GM11168 (cell line): ENCODE measurements at regions not wholly inside any gene's neighbourhood (a gene's known extent, or its start where the extent isn't known, plus 50 kb on each side); places are given as distances from the start of the nearest gene placed in this dataset.

ENCODE experiments used
- in situ Hi-C: fragments of 300-500 bp; cut with MboI; formaldehyde crosslinking; loops from one replicate; pipeline ENCODE4 v1.12.0; 2022; ENCODE audit warnings: low sequenced_read_pairs; ENCODE audit not compliant: unreplicated experiment

- in situ Hi-C loops: no loop called here
Observed at GRCh38 chr9:115208501-115208900, 90.5 kb upstream of the TNC start.

DNA sequence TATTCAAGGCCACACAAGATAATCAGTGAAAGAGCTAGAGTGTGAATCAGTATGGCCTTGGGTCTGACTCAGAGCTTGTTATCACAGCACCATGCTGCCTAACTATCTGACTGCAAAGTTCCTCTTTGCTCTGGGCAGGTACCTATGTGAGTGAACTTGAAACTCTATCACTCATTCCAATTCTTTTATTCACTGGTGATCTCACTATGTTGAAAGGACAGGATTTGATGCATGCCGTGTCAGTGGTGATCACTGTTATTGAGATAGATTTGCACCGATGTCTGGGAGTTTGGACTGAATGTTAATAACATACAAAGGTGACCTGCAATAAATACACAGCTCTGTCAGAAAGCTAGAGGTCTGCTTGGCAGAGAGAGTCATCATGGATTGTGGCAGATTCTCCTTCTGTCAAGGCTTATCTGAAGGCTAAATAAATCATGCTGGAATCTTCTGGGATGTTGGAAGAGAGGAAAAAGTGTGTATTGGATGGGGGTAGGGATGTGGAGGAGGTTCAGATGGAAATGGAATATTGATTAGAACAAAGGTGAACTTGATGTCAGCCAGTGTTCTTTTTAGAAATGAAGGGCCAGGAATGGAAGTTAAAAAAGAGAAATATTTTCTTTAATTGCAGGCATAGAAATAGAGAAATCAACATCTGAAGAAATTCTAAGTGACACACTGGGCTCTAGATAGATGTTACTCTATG, 91.8 kb upstream of the TNC start:
- in situ Hi-C loops: no loop called here

DNA sequence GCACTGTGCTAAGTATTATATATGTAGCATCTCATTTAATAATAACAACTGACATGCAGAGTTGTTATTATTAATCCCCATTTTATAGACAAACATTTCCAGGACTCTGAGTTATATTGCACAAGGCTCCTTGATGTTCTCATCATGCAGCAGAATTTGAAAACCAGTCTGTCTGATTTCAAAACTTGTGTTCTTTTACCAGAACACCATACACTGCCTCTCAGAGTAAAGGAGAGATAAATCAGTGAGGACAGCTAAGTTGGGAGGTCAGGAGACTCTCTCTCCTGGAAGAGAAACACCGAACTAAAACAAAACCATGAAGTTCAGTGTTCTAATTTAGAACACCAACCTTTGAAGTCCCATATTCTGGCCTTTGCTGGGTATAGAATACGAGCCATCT, 92.7 kb upstream of the TNC start:
- in situ Hi-C loops: no loop called here

GRCh38 chr9:115211413-115212124, 93.6 kb upstream of the TNC start:
- in situ Hi-C loops: no loop called here

DNA sequence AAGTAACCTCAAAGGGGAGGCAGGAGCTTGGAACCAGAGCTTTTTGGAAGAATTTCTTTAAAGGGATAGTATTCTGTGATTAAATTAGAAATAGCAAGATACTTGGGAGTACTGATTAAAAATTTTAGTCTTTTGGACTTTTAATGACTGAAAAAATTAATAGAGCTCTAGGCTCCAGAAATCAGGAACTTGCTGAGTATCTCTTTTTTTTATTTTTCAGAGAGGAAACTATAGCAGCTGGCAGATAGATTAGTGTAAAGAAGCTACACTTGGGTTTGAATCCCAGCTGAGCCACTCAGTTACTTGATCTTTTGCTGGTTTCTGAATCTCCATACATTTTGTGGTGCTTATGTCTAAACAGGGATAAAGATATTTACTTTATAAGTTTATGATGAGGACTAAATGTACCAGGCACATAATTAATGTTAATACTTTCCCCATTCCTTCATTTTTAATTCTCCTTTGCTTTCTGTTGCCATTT, 94.2 kb upstream of the TNC start:
- in situ Hi-C loops: no loop called here

- in situ Hi-C loops: no loop called here
Observed at GRCh38 chr9:115212832-115213231, 94.9 kb upstream of the TNC start.

DNA sequence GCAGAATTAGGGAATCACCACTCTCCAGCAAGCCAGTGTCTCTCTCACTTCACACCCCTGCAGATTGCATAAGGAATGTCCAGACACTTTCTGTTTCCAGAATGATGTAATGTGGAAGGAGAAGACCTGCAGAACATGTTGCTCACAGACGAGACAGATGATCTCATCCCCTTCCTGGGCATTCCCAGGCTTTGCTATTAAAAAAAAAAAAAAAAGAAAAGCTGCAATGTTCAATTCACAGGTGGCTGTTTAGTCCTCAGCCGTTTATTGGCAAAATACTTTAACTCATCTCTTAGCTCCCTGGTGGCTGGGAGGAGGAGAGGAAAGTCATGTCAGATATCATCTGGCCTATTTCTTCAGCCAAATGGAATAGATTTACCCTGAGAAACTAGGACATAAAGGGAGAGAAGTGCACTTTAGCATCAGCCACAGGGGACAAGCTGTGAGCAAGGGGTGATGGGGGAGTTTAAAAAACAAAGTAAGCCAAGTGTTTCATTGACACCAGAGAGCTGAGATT, 95.9 kb upstream of the TNC start:
- in situ Hi-C loops: no loop called here

GRCh38 chr9:115216873-115217272, 98.9 kb upstream of the TNC start:
- in situ Hi-C loops: no loop called here

DNA sequence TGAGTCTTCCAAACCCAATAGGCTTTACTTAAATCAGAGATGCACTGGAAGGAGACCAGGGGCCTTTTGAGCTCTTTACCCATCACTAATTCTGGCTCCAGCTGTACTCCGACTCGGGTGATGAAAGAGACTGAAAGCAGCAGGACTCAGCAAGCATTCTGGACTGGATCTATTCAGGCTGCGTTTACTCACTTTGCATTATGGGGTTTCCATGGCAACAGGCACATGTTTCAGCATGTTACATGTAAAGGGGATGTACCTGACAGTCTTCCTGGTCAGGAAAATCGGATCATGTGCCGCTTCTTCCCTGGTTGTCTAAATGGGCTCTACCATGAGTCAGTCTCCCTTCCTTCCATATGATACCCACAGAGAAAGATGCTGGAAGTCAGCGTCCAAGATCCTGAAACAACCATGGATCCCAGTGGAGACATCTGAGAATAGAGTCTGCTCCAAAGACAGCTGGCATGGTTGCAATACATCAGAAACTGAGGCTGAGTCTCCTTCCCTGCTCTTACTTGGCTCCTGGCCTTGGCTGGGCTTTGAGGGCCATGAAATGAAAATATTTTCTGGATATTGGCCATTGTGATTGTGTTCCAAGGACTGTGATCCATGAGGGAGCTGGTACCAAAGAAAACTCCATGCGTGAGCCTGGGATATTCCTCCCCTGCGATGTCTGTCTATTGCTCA, 102.5 kb upstream of the TNC start:
- in situ Hi-C loops: no loop called here

DNA sequence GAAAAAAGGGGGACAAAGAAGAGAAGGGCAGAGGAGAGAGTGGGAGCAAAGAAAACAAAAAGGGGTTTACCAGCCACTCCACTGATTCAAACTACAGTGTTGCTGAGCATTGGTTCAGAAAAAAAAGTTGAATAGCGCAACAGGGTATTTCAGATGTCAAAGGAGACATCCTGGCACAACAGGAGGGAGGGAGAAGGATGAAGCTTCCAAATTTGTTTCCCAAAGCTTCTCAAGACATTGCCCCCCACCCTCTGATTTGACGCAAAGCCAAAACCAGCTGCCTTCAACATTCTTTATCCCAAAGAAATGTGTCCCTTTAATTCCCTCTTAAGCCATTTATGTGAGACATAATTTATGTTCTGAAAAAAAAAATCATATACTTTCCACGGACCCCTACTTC, 105.5 kb upstream of the TNC start:
- in situ Hi-C loops: no loop called here

- in situ Hi-C loops: no loop called here
Observed at GRCh38 chr9:115225459-115226116, 107.6 kb upstream of the TNC start.

DNA sequence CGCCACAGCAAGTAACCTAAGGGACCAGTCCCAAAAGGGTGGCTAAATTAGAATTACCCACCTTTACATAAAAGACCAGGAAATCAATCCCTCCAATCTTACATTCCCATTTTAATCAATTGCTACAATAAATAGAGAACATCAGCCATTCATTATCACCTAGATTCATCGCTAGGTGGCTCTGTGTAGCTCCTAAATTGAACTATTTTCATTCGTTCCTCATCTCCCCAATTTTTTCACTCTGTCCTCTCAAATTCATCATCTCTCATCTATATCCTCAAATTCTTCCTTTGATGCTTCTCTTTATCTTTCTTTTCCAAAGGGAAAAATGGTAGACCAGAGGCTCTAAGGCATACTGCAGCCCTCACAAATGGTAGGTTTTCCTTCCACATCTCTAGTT, 108.2 kb upstream of the TNC start:
- in situ Hi-C loops: no loop called here

GRCh38 chr9:115229496-115229895, 111.5 kb upstream of the TNC start:
- in situ Hi-C loops: no loop called here

DNA sequence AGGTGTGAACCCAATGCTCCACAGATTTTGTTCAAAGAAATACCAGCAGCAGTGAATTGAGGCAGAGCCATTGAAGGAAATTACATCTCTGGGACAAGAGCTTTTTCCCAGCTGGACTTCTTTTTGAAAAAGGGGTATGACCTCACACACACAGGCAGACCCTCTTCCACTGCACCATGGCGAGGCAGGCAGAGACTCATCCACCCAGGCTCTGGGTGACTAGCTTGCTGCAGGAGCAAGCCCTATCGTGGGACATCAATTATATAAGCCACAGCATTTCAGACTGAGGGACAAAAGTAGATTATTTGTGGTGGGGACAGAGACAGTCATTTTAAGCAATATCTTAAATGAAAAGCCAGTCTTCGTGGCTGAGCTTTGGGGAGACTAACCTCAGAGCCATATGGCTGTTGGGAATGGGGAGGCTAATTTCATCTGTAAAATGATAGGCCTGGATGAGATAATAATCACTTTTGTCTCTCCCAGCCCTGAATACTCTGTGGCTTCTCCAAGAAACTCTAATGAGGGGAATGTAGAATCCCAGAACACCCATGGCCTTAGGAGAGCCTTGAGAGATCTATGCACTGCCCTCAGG, 113.1 kb upstream of the TNC start:
- in situ Hi-C loops: no loop called here

DNA sequence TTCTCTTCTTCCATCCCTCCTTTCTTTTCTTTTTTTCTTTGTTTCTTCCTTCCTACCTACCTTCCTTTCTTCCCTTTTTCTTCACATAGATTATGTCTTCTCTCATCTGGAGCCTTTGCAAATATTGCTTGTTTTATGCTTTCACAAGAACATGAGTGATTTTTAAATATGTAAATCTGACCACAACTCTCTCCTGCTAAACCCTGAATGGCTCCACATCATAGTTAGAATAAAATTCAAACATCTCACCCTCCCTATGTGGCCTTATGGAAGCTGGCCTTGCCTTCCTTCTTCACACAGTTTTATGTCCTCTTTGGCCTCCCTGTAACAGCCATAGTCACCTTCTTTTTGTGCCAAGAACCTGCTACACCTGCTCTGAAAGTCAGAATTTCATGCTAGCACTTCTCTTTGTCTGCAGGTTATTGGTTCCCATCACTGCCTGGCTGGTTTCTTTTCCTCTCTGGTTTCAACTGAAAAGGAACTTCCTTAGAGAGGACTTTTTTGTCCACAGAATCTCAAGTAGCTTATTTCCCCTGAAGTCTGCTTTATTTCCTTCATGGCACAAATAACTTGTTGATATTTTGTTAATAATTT, 114.3 kb upstream of the TNC start:
- in situ Hi-C loops: no loop called here

DNA sequence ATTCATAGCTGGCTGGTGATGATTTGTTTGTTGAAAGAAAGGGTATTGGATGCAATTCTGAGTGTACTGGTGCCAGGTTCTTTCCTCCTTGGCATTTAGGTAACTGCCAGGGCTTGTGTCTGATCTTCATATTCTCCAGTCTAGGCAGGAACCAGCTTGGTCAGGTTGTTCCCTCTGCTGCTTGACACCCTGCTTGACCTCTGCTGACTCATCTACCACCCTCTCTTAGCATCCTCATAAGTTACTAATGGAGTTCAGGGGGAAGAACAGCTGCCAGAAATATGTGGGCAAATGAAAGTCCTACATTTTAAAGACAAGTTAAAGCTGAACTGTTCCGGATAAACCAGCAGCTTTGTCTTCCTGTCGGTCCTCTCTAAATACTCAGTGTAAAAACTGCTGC, 116.1 kb upstream of the TNC start:
- in situ Hi-C loops: no loop called here

GRCh38 chr9:115235221-115235620, 117.3 kb upstream of the TNC start:
- in situ Hi-C loops: no loop called here

DNA sequence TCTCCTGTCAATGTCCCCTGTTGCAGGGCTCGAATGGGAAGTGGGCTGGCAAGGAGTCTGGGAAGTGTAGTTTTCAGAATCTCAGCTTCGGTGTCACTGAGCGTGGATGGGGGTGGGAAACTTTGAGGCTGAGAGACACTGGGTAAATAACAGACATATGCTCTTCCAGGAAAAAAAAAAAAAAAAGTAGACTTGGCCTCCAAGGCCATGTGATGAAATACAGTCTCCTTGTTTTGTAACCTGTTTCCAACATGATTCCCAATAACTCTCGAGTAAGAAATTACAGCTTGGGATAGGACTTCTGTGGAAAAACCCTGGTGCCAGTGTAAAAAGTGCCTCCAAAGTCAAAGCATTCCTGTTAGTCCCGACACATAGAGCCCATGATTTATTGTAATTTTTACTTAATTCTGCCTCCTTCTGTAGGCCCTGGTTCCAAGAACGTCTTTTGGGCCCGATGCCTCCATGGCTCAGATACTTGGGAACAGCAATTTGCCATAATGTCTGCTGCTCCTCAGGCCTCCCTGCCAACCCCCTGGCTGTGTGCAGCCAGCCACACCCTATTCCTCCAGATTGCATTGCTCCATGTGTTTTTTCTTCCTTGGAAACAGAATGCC, 119.5 kb upstream of the TNC start:
- in situ Hi-C loops: no loop called here

GRCh38 chr9:115240676-115241075, 122.7 kb upstream of the TNC start:
- in situ Hi-C loops: no loop called here
